ENCODE measurements at regions not wholly inside any gene's neighbourhood (a gene's known extent, or its start where the extent isn't known, plus 50 kb on each side); places are given as distances from the start of the nearest gene placed in this dataset.

DNA sequence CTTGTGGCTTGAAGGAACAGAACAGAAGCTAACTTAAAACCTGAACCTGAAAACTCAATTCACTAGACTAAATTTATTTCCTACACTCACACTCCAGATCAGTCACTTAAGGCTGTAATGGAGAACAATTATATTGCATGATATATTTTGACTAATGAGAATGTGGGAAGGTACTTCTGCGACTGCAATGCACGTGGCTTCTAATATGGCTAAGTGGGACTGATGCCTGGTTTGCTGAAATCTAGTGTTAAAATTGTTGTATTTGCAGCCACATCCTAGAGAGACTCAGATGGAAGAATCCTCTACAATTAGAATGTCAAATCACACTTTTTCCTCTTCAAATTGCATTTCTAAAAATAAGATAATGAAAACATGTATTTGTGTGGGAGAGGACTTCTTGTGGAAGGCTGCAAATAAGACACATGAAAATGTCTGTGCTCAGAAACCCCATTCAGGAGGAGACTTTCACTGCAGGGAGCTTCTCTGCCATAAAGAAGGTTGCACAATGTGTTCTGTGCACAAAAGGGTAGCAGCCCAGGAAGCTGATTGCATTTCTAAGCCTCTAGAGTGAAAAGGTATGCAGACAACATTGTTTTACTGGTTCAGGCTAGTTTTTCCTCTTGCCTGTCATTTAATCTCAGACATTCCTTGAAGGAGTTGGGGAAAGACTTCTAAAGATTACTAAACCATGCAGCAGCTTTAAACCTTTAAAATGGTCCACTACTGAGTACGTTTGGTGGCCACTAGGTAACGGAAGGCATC, 224.3 kb downstream of the NEDD1 start:
- H3K4me2 ChIP-seq (ENCODE audit: low read length): no peak overlapping the region
- no peaks in the 10 kb centered on the region for H3K9me2 ChIP-seq (ENCODE audit: insufficient read depth)
- peaks cover 8% of the 10 kb centered on the region; the same call in 1 of the 2 replicates for H3K27me3 ChIP-seq (ENCODE audit: insufficient read depth, low read length)
- no peak overlapping the region for H3K27ac ChIP-seq (ENCODE audit: low read depth, low read length)
- ATAC-seq (no peak), DNase-seq (ENCODE audit: low read depth, low spot score) (no peak)
- intact Hi-C loops (cut with micrococcal nuclease): no loop called here
- ChIA-PET RAD21 (ENCODE audit: low non-redundant PET in 1 of 2, low total read pairs in 2 of 2, uncharacterized antibody in 2 of 2, unreplicated experiment in 2 of 2) (no interaction called here), POLR2A (no interaction called here), CTCF (no interaction called here)
- no peak overlapping the region for H3K4me3 ChIP-seq (replicated peaks in 1 of 2; ENCODE audit: low read depth in 1 of 2, low read length in 2 of 2)
- no peaks in the 10 kb centered on the region for H4K20me1 ChIP-seq (ENCODE audit: insufficient read depth)
- no peak overlapping the region for H3K9ac ChIP-seq (ENCODE audit: low read length)
- H3K4me1 ChIP-seq (ENCODE audit: control insufficient read depth in 1 of 2, insufficient read depth in 2 of 2, low read length in 2 of 2): no peaks in the 10 kb centered on the region
- no peaks in the 10 kb centered on the region for H3K9me3 ChIP-seq (ENCODE audit: control insufficient read depth in 1 of 2, insufficient read depth in 1 of 2, low read depth in 1 of 2, low read length in 2 of 2)
- no peaks in the 10 kb centered on the region for H3K36me3 ChIP-seq (ENCODE audit: control insufficient read depth in 1 of 2, insufficient read depth in 2 of 2, low read length in 2 of 2)
- no peaks in the 10 kb centered on the region for H3K79me2 ChIP-seq (ENCODE audit: insufficient read depth, low read length)
- H2AFZ ChIP-seq (ENCODE audit: low read depth, low read length, poor library complexity, severe bottlenecking): no peak overlapping the region
- BruUV-seq (replicated peaks): no TSS peak
- TF ChIP-seq YY1 (IDR thresholded peaks at IDR 0.05; ENCODE audit: extremely low read depth, insufficient replicate concordance, low read depth, low read length) (no peak), SP1 (IDR thresholded peaks at IDR 0.05; ENCODE audit: low read depth) (no peak), POLR2A (IDR thresholded peaks at IDR 0.05; ENCODE audit: borderline replicate concordance, extremely low read depth, insufficient read depth, insufficient read length) (no peak), FOSL1 (IDR thresholded peaks at IDR 0.05; ENCODE audit: low read depth) (no peak), EGR1 (IDR thresholded peaks at IDR 0.05; ENCODE audit: low read depth) (no peak), CBX3 (IDR thresholded peaks at IDR 0.05; ENCODE audit: low read depth) (no peak), EZH2 (IDR thresholded peaks at IDR 0.05) (no peak), ZFX (IDR thresholded peaks at IDR 0.05) (no peak), TCF7L2 (IDR thresholded peaks at IDR 0.05; ENCODE audit: borderline replicate concordance, extremely low read depth, insufficient read depth, insufficient read length) (no peak)

DNA sequence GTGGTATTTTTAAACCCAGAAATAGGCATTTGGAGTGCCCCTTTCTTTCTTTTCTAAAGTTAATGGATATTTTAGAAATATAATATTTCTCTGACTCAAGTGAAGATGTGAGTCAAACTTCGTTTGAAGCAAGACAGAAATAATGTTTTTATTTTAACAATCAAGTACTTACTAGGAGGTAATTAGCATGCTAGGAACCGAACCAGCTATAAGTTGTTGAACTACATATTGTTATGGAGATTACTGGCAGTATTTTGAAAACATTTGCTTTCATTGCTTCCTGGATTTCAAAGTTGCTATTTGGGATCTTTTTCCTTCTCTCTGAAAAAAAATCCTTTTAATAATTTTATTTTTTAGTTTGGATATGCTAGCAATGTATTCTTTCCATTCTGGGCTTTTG, 225.2 kb downstream of the NEDD1 start:
- TF ChIP-seq POLR2A (IDR thresholded peaks at IDR 0.05; ENCODE audit: borderline replicate concordance, extremely low read depth, insufficient read depth, insufficient read length) (no peak), FOSL1 (IDR thresholded peaks at IDR 0.05; ENCODE audit: low read depth) (no peak), CEBPB (IDR thresholded peaks at IDR 0.05; ENCODE audit: low read depth) (no peak), POLR2AphosphoS5 (IDR thresholded peaks at IDR 0.05; ENCODE audit: low read depth, low read length) (no peak), ZFX (IDR thresholded peaks at IDR 0.05) (no peak)
- TF ChIP-seq, protein P1, sequence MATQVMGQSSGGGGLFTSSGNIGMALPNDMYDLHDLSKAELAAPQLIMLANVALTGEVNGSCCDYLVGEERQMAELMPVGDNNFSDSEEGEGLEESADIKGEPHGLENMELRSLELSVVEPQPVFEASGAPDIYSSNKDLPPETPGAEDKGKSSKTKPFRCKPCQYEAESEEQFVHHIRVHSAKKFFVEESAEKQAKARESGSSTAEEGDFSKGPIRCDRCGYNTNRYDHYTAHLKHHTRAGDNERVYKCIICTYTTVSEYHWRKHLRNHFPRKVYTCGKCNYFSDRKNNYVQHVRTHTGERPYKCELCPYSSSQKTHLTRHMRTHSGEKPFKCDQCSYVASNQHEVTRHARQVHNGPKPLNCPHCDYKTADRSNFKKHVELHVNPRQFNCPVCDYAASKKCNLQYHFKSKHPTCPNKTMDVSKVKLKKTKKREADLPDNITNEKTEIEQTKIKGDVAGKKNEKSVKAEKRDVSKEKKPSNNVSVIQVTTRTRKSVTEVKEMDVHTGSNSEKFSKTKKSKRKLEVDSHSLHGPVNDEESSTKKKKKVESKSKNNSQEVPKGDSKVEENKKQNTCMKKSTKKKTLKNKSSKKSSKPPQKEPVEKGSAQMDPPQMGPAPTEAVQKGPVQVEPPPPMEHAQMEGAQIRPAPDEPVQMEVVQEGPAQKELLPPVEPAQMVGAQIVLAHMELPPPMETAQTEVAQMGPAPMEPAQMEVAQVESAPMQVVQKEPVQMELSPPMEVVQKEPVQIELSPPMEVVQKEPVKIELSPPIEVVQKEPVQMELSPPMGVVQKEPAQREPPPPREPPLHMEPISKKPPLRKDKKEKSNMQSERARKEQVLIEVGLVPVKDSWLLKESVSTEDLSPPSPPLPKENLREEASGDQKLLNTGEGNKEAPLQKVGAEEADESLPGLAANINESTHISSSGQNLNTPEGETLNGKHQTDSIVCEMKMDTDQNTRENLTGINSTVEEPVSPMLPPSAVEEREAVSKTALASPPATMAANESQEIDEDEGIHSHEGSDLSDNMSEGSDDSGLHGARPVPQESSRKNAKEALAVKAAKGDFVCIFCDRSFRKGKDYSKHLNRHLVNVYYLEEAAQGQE (IDR thresholded peaks at IDR 0.05; ENCODE audit: low read depth): no peak
- CTCF ChIA-PET: no interaction called here

More for the DNA sequence above, 225.2 kb downstream of the NEDD1 start:
- H3K4me3 ChIP-seq (replicated peaks in 1 of 2; ENCODE audit: low read depth in 1 of 2, low read length in 2 of 2): no peak overlapping the region
- no peaks in the 10 kb centered on the region for H3K79me2 ChIP-seq (ENCODE audit: insufficient read depth, low read length)
- H3K27ac ChIP-seq (ENCODE audit: low read depth, low read length): no peak overlapping the region
- DNase-seq (ENCODE audit: low read depth, low spot score) (no peak), ATAC-seq (no peak)
- H3K36me3 ChIP-seq (ENCODE audit: control insufficient read depth in 1 of 2, insufficient read depth in 2 of 2, low read length in 2 of 2): no peaks in the 10 kb centered on the region
- H3K9ac ChIP-seq (ENCODE audit: low read length): no peak overlapping the region
- no peak overlapping the region for H3K4me2 ChIP-seq (ENCODE audit: low read length)
- POLR2A ChIA-PET: no interaction called here
- no peaks in the 10 kb centered on the region for H3K9me2 ChIP-seq (ENCODE audit: insufficient read depth)
- no peaks in the 10 kb centered on the region for H3K9me3 ChIP-seq (ENCODE audit: control insufficient read depth in 1 of 2, insufficient read depth in 1 of 2, low read depth in 1 of 2, low read length in 2 of 2)
- H2AFZ ChIP-seq (ENCODE audit: low read depth, low read length, poor library complexity, severe bottlenecking): no peak overlapping the region
- intact Hi-C loops (cut with micrococcal nuclease): no loop called here
- H3K27me3 ChIP-seq (ENCODE audit: insufficient read depth, low read length): peaks cover 10% of the 10 kb centered on the region; the same call in 1 of the 2 replicates
- RAD21 ChIA-PET (ENCODE audit: low non-redundant PET in 1 of 2, low total read pairs in 2 of 2, uncharacterized antibody in 2 of 2, unreplicated experiment in 2 of 2): no interaction called here
- no peaks in the 10 kb centered on the region for H3K4me1 ChIP-seq (ENCODE audit: control insufficient read depth in 1 of 2, insufficient read depth in 2 of 2, low read length in 2 of 2)
- no TSS peak for BruUV-seq (replicated peaks)
- H4K20me1 ChIP-seq (ENCODE audit: insufficient read depth): no peaks in the 10 kb centered on the region

Measured in HCT116 (cell line).